ENCODE measurements at regions not wholly inside any gene's neighbourhood (a gene's known extent, or its start where the extent isn't known, plus 50 kb on each side); places are given as distances from the start of the nearest gene placed in this dataset.
"Not testable (repeated sequence)": the region's sequence is repeated elsewhere in the genome, so short reads cannot be mapped to it uniquely, and the experiment has no call there.

GRCh38 chr17:34740565-34741520 lies 161.5 kb downstream of the TMEM132E start:
- no peak for DNase-seq (ENCODE audit: low spot score)

GRCh38 chr17:34739386-34739785 lies 160.0 kb downstream of the TMEM132E start:
- DNase-seq (ENCODE audit: low spot score) = no peak

- not testable (repeated sequence) for DNase-seq (ENCODE audit: low spot score)
These were observed 158.3 kb downstream of the TMEM132E start for GRCh38 chr17:34737673-34738072.

GRCh38 chr17:34736611-34737010 lies 157.2 kb downstream of the TMEM132E start:
- no peak for DNase-seq (ENCODE audit: low spot score)

- no peak for DNase-seq (ENCODE audit: low spot score)
These were observed 154.0 kb downstream of the TMEM132E start for GRCh38 chr17:34733333-34733732.

- DNase-seq (ENCODE audit: low spot score) = no peak
These were observed 151.4 kb downstream of the TMEM132E start for GRCh38 chr17:34730816-34731215.

- no peak for DNase-seq (ENCODE audit: low spot score)
These were observed 149.5 kb downstream of the TMEM132E start for GRCh38 chr17:34728771-34729310.

- DNase-seq (ENCODE audit: low spot score) = no peak
These were observed 148.2 kb downstream of the TMEM132E start for GRCh38 chr17:34727601-34728000.

- no peak for DNase-seq (ENCODE audit: low spot score)
These were observed 147.4 kb downstream of the TMEM132E start for GRCh38 chr17:34726536-34727384.

GRCh38 chr17:34725725-34726124 lies 146.3 kb downstream of the TMEM132E start:
- no peak for DNase-seq (ENCODE audit: low spot score)

- DNase-seq (ENCODE audit: low spot score) = no peak
These were observed 145.6 kb downstream of the TMEM132E start for GRCh38 chr17:34725008-34725407.

GRCh38 chr17:34723875-34724274 lies 144.5 kb downstream of the TMEM132E start:
- no peak for DNase-seq (ENCODE audit: low spot score)

GRCh38 chr17:34721326-34721725 lies 141.9 kb downstream of the TMEM132E start:
- DNase-seq (ENCODE audit: low spot score) = no peak

GRCh38 chr17:34720760-34721159 lies 141.4 kb downstream of the TMEM132E start:
- peak; percentile 84 for DNase-seq (ENCODE audit: low spot score)

- no peak for DNase-seq (ENCODE audit: low spot score)
These were observed 140.2 kb downstream of the TMEM132E start for GRCh38 chr17:34719569-34719968.

GRCh38 chr17:34717092-34717491 lies 137.7 kb downstream of the TMEM132E start:
- DNase-seq (ENCODE audit: low spot score) = no peak

GRCh38 chr17:34716291-34716690 lies 136.9 kb downstream of the TMEM132E start:
- DNase-seq (ENCODE audit: low spot score) = no peak

GRCh38 chr17:34715504-34715903 lies 136.1 kb downstream of the TMEM132E start:
- DNase-seq (ENCODE audit: low spot score) = no peak

- no peak for DNase-seq (ENCODE audit: low spot score)
These were observed 135.4 kb downstream of the TMEM132E start for GRCh38 chr17:34714475-34715410.

- DNase-seq (ENCODE audit: low spot score) = no peak
These were observed 134.3 kb downstream of the TMEM132E start for GRCh38 chr17:34713687-34714086.

- DNase-seq (ENCODE audit: low spot score) = no peak
These were observed 133.3 kb downstream of the TMEM132E start for GRCh38 chr17:34712481-34713195.

Data from RKO (cell line).